ENCODE measurements at regions not wholly inside any gene's neighbourhood (a gene's known extent, or its start where the extent isn't known, plus 50 kb on each side); places are given as distances from the start of the nearest gene placed in this dataset.

GRCh38 chr5:13508559-13508958, 435.9 kb downstream of the DNAH5 start:
- Histone ChIP-seq H3K9me3 (ENCODE audit: insufficient read depth, low read length) (no peaks in the 10 kb centered on the region), H3K4me1 (ENCODE audit: insufficient read depth, insufficient read length) (no peaks in the 10 kb centered on the region), H3K4me3 (ENCODE audit: insufficient read length, low read depth) (no peak overlapping the region), H3K9ac (ENCODE audit: insufficient read length, low read depth) (no peak overlapping the region), H3K36me3 (ENCODE audit: insufficient read depth, insufficient read length, low read length) (no peaks in the 10 kb centered on the region), H3K27me3 (ENCODE audit: insufficient read depth, insufficient read length) (no peaks in the 10 kb centered on the region)
- no peak for DNase-seq (ENCODE audit: low read depth, low spot score)
- TF ChIP-seq SUZ12 (IDR thresholded peaks at IDR 0.05; ENCODE audit: extremely low read depth, insufficient read depth, insufficient read length) (no peak), ZNF274 (IDR thresholded peaks at IDR 0.05; ENCODE audit: low read depth, low read length) (no peak), YY1 (IDR thresholded peaks at IDR 0.05; ENCODE audit: insufficient read depth, insufficient read length) (no peak)

GRCh38 chr5:13505326-13505725, 439.2 kb downstream of the DNAH5 start:
- Histone ChIP-seq H3K4me1 (ENCODE audit: insufficient read depth, insufficient read length) (no peaks in the 10 kb centered on the region), H3K36me3 (ENCODE audit: insufficient read depth, insufficient read length, low read length) (no peaks in the 10 kb centered on the region), H3K27me3 (ENCODE audit: insufficient read depth, insufficient read length) (no peaks in the 10 kb centered on the region), H3K4me3 (ENCODE audit: insufficient read length, low read depth) (no peak overlapping the region), H3K9ac (ENCODE audit: insufficient read length, low read depth) (no peak overlapping the region), H3K9me3 (ENCODE audit: insufficient read depth, low read length) (no peaks in the 10 kb centered on the region)
- no peak for TF ChIP-seq SUZ12 (IDR thresholded peaks at IDR 0.05; ENCODE audit: extremely low read depth, insufficient read depth, insufficient read length)
- TF ChIP-seq YY1 (IDR thresholded peaks at IDR 0.05; ENCODE audit: insufficient read depth, insufficient read length), result no peak
- TF ChIP-seq ZNF274 (IDR thresholded peaks at IDR 0.05; ENCODE audit: low read depth, low read length), result no peak
- no peak for DNase-seq (ENCODE audit: low read depth, low spot score)

- Histone ChIP-seq H3K27me3 (ENCODE audit: insufficient read depth, insufficient read length) (no peaks in the 10 kb centered on the region), H3K4me3 (ENCODE audit: insufficient read length, low read depth) (no peak overlapping the region), H3K9ac (ENCODE audit: insufficient read length, low read depth) (no peak overlapping the region), H3K9me3 (ENCODE audit: insufficient read depth, low read length) (no peaks in the 10 kb centered on the region), H3K36me3 (ENCODE audit: insufficient read depth, insufficient read length, low read length) (no peaks in the 10 kb centered on the region), H3K4me1 (ENCODE audit: insufficient read depth, insufficient read length) (no peaks in the 10 kb centered on the region)
- TF ChIP-seq ZNF274 (IDR thresholded peaks at IDR 0.05; ENCODE audit: low read depth, low read length) (no peak), SUZ12 (IDR thresholded peaks at IDR 0.05; ENCODE audit: extremely low read depth, insufficient read depth, insufficient read length) (no peak), YY1 (IDR thresholded peaks at IDR 0.05; ENCODE audit: insufficient read depth, insufficient read length) (no peak)
- DNase-seq (ENCODE audit: low read depth, low spot score), result no peak
These were observed 441.5 kb downstream of the DNAH5 start for GRCh38 chr5:13503017-13503416.

GRCh38 chr5:13501176-13501575, 443.3 kb downstream of the DNAH5 start:
- Histone ChIP-seq H3K36me3 (ENCODE audit: insufficient read depth, insufficient read length, low read length) (no peaks in the 10 kb centered on the region), H3K4me1 (ENCODE audit: insufficient read depth, insufficient read length) (no peaks in the 10 kb centered on the region), H3K9me3 (ENCODE audit: insufficient read depth, low read length) (no peaks in the 10 kb centered on the region), H3K4me3 (ENCODE audit: insufficient read length, low read depth) (no peak overlapping the region), H3K9ac (ENCODE audit: insufficient read length, low read depth) (no peak overlapping the region), H3K27me3 (ENCODE audit: insufficient read depth, insufficient read length) (no peaks in the 10 kb centered on the region)
- no peak for DNase-seq (ENCODE audit: low read depth, low spot score)
- TF ChIP-seq ZNF274 (IDR thresholded peaks at IDR 0.05; ENCODE audit: low read depth, low read length), result no peak
- no peak for TF ChIP-seq SUZ12 (IDR thresholded peaks at IDR 0.05; ENCODE audit: extremely low read depth, insufficient read depth, insufficient read length)
- TF ChIP-seq YY1 (IDR thresholded peaks at IDR 0.05; ENCODE audit: insufficient read depth, insufficient read length), result no peak

- H3K27me3 ChIP-seq (ENCODE audit: insufficient read depth, insufficient read length), result no peaks in the 10 kb centered on the region
These were observed 446.2 kb downstream of the DNAH5 start for GRCh38 chr5:13498279-13498678.

GRCh38 chr5:13488254-13488931, 456.1 kb downstream of the DNAH5 start:
- Histone ChIP-seq H3K9ac (ENCODE audit: insufficient read length, low read depth) (no peak overlapping the region), H3K36me3 (ENCODE audit: insufficient read depth, insufficient read length, low read length) (no peaks in the 10 kb centered on the region), H3K27me3 (ENCODE audit: insufficient read depth, insufficient read length) (no peaks in the 10 kb centered on the region), H3K4me1 (ENCODE audit: insufficient read depth, insufficient read length) (no peaks in the 10 kb centered on the region), H3K9me3 (ENCODE audit: insufficient read depth, low read length) (no peaks in the 10 kb centered on the region), H3K4me3 (ENCODE audit: insufficient read length, low read depth) (no peak overlapping the region)
- TF ChIP-seq ZNF274 (IDR thresholded peaks at IDR 0.05; ENCODE audit: low read depth, low read length) (no peak), YY1 (IDR thresholded peaks at IDR 0.05; ENCODE audit: insufficient read depth, insufficient read length) (no peak), SUZ12 (IDR thresholded peaks at IDR 0.05; ENCODE audit: extremely low read depth, insufficient read depth, insufficient read length) (no peak)
- no peak for DNase-seq (ENCODE audit: low read depth, low spot score)

More at GRCh38 chr5:13498279-13498678, 446.2 kb downstream of the DNAH5 start:
- H3K9ac ChIP-seq (ENCODE audit: insufficient read length, low read depth), result no peak overlapping the region
- no peak for DNase-seq (ENCODE audit: low read depth, low spot score)
- H3K4me3 ChIP-seq (ENCODE audit: insufficient read length, low read depth), result no peak overlapping the region
- no peak for TF ChIP-seq ZNF274 (IDR thresholded peaks at IDR 0.05; ENCODE audit: low read depth, low read length)
- no peak for TF ChIP-seq SUZ12 (IDR thresholded peaks at IDR 0.05; ENCODE audit: extremely low read depth, insufficient read depth, insufficient read length)
- H3K9me3 ChIP-seq (ENCODE audit: insufficient read depth, low read length), result no peaks in the 10 kb centered on the region
- H3K4me1 ChIP-seq (ENCODE audit: insufficient read depth, insufficient read length), result no peaks in the 10 kb centered on the region
- H3K36me3 ChIP-seq (ENCODE audit: insufficient read depth, insufficient read length, low read length), result no peaks in the 10 kb centered on the region

GRCh38 chr5:13480834-13481233, 463.7 kb downstream of the DNAH5 start:
- Histone ChIP-seq H3K9me3 (ENCODE audit: insufficient read depth, low read length) (no peaks in the 10 kb centered on the region), H3K4me1 (ENCODE audit: insufficient read depth, insufficient read length) (no peaks in the 10 kb centered on the region)
- no peak for DNase-seq (ENCODE audit: low read depth, low spot score)

More at GRCh38 chr5:13480834-13481233, 463.7 kb downstream of the DNAH5 start:
- Histone ChIP-seq H3K27me3 (ENCODE audit: insufficient read depth, insufficient read length) (no peaks in the 10 kb centered on the region), H3K9ac (ENCODE audit: insufficient read length, low read depth) (no peak overlapping the region), H3K36me3 (ENCODE audit: insufficient read depth, insufficient read length, low read length) (no peaks in the 10 kb centered on the region), H3K4me3 (ENCODE audit: insufficient read length, low read depth) (no peak overlapping the region)
- TF ChIP-seq ZNF274 (IDR thresholded peaks at IDR 0.05; ENCODE audit: low read depth, low read length) (no peak), SUZ12 (IDR thresholded peaks at IDR 0.05; ENCODE audit: extremely low read depth, insufficient read depth, insufficient read length) (no peak), YY1 (IDR thresholded peaks at IDR 0.05; ENCODE audit: insufficient read depth, insufficient read length) (no peak)

Measured in NT2/D1 (cell line).